ENCODE measurements at regions not wholly inside any gene's neighbourhood (a gene's known extent, or its start where the extent isn't known, plus 50 kb on each side); places are given as distances from the start of the nearest gene placed in this dataset.
"Not testable (repeated sequence)": the region's sequence is repeated elsewhere in the genome, so short reads cannot be mapped to it uniquely, and the experiment has no call there.

DNA sequence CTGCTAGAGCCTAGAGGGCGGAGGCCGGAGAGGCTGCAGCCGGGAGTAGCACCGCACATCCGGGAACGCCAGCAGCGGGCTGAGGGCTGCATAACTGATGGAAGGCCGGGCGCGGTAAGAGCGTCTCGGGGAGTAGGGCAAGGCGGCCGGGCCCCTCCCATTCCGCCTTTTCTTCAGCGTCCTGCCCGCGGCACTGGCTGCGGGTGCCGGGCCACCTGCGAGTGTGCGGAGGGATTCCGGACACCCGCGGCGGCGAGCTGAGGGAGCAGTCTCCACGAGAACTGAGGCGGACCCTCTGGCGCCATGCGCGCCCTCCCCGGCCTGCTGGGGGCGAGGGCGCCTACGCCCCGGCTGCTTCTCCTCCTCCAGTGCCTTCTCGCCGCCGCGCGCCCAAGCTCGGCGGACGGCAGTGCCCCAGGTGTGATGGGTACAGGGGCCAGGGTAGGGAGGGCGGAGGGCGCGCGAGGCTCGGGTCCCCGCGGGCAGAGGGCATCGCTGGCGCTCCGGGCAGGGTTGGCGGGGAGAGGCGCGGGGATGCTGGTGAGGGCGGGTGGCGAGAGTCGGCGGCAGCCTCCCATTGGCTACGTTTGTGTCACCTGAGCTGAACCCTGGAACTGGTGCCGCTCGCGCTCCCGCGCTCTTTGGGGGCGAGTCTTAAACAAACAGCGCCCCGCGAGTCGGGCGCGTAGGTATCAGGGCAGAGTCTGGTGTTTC lies 334.4 kb downstream of the SRGAP2C start:
- peak; percentile 77 for DNase-seq

DNA sequence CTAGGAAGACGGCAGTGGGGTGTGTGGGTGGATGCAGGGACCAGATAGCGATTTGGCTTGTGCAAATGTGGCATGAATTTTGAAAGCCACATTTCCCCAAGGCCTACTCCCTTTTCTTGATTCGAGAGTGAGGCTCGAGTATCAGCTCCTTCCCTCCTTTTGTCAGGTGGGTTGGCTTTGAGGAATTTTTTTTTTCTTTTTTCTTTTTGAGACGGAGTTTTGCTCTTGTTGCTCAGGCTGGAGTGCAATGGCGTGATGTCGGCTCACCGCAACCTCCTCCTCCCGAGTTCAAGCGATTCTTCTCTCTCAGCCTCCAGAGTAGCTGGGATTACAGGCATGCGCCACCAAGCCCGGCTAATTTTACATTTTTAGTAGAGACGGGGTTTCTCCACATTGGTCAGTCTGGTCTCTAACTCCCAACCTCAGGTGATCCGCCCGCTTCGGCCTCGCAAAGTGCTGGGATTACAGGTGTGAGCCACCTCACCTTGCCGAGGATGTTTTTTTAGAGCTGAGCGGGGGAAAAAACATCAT lies 335.0 kb downstream of the SRGAP2C start:
- not testable (repeated sequence) for DNase-seq

GRCh38 chr1:121522061-121522759 lies 337.4 kb downstream of the SRGAP2C start:
- peak; percentile 4 for DNase-seq

DNA sequence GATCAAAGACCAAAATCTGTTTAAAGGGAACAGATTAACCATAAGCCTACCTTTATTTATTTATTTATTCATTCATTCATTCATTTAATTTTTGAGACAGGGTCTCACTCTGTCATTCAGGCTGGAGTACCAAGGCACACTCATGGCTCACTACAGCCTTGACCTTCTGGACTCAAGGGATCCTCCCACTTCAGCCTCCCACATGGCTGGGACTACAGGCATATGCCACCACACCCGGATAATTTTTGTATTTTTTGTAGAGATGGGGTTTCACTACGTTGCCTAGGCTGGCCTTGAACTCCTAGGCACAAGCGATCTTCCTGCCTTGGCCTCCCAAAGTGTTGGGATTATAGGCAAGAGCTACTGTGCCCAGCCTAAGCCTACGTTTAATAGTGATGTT lies 338.3 kb downstream of the SRGAP2C start:
- not testable (repeated sequence) for DNase-seq

- DNase-seq = no peak
Observed at GRCh38 chr1:121525355-121525754, 340.6 kb downstream of the SRGAP2C start.

DNA sequence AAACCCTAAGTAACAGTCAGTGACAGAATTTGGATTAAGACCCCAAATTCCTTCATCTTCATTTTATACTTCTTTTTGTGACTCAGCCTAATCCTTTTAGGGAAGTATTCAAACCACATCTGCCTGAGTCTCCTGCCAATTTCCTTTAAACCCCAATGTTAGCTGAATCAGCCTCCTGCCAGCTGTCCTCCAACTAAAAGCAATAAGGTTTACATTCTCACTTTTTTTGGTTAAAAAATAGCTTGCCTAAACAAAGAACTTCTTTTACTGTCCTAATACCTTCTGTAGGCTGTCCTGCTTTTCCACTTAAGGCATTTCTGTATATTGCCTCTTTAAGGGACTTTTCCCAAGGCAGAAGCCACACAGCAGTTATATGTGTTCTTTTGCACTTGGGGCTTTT lies 344.2 kb downstream of the SRGAP2C start:
- not testable (repeated sequence) for DNase-seq

GRCh38 chr1:121530026-121530425 lies 345.3 kb downstream of the SRGAP2C start:
- not testable (repeated sequence) for DNase-seq

DNA sequence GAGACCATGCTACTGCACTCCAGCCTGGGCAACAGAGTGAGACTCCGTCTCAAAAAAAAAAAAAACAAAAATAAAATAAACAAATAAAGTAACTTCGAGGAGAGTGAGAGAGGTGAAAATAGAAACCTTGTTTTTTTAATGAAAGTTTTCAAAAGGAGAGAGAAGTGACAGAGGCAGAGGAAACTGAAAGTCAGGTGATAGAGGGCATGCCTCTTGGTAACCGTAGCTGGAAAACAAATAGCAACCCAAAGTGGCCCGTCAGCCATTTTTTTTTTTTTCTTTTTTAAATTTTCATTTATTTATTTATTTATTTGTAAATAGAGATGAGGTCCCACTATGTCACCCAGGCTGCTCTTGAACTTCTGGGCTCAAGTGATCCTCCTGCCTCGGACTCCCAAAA lies 347.0 kb downstream of the SRGAP2C start:
- not testable (repeated sequence) for DNase-seq

DNA sequence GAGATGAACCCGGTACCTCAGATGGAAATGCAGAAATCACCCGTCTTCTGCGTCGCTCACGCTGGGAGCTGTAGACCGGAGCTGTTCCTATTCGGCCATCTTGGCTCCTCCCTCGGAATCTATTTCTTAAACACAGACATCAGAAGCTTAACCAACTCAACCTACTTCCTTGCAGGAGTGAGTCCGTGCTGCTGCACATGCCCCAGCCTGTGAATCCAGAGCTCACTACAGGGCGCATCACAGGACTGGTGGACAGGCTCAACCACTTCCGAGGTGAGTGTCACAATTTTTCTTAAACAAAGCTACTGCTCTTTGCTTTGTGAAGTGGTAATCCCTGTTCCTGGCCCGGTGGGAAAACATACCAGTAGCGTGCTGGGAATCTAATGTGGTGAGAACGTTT lies 353.4 kb downstream of the SRGAP2C start:
- DNase-seq = not testable (repeated sequence)

DNA sequence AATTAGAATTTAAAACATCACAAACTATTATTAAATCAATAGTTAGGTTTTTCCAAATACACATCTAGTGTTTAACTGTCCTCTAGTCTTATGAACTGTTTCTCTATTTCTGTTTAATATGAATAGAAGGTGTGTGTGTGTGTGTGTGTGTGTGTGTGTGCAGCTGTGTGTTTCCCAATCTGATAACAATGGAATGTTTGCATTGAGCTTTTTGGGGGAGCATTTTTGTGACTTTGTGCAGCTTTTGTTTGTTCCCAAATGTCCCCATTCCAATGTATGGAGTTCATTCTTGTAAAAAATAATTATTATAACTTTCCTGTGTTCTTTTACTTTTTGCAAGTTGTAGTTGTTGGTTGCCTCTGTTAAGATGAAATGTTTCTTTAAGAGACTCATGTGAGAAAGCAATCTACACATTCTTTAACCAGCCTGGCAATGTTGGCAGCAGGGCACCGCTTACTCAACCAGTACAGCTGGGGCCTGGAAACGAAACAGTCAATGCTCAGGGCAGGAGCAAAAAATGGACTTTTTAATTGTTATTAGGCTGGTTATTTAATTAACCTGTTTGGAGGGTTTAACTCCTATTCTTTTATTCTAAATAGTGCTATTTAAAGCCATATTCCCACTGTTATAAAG lies 354.3 kb downstream of the SRGAP2C start:
- no peak for DNase-seq

DNA sequence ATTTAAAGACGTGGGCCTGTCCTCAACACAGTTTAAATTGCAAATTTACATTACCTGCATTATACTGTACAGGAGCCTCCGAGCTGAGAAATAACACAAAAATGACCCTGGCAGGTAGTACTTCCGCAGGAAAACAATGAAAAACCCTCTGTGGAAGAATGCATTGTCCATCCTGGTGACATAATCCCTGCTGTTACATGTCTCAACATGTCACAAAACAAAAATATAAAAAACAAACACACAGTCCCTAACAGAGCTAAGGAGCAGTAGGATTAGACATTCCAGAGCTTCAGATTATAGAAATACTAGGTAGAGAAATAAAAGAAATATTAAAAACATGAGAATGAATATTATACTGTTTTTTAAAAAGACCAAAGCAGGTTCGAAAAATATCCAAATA lies 359.2 kb downstream of the SRGAP2C start:
- DNase-seq = not testable (repeated sequence)

DNA sequence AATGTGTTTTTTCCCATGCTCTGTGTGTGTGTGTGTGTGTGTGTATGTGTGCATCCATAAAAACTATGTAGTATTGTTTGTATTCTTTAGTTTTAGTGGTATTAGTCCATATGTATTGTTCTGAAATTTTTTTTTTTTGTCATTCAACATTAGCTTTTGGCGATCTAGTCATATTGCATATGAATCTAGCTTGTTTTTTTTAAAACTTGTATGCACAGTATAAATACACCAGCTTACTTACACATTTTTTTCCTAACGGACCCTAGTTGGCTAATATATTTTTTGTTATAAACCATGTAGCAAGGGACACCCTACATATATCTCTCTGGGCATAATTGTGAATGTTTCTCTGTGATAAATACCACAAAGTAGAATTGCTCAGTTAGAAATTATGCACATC lies 359.7 kb downstream of the SRGAP2C start:
- no peak for DNase-seq

GRCh38 chr1:121545899-121546298 lies 361.1 kb downstream of the SRGAP2C start:
- DNase-seq = not testable (repeated sequence)

GRCh38 chr1:121546830-121547591 lies 362.2 kb downstream of the SRGAP2C start:
- DNase-seq = no peak

DNA sequence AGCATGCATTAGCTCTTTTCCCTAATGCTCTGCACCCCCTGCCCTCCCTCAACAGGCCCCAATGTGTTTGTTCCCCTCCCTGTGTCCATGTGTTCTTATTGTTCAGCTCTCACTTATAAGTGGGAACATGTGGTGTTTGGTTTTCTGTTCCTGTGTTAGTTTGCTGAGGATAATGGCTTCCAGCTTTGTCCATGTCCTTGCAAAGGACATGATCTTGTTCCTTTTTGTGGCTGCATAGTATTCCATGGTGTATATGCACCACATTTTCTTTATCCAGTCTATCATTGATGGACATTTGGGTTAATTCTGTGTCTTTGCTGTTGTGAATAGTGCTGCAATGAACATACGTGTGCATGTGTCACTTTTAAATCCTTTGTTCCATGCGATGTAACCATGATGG lies 363.0 kb downstream of the SRGAP2C start:
- DNase-seq = not testable (repeated sequence)

DNA sequence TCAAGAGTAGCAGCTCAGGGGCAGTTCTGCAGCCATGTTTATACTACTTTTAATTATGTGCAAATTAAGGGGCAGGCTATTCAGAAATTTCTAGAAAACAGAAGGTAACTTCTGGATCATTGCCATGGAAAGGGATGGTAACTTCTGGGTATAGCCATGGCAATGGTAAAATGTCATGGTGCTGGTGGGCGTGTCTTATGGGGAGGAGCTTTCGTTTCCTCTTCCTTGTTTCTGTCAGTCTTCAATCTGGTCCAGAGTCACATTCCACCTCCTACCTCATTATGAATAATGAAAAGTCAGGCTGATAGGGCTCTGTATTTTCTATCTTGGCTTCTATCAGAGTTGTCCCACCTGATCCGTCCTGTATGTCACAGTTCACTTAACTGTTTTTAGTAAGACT lies 366.0 kb downstream of the SRGAP2C start:
- DNase-seq = not testable (repeated sequence)

- DNase-seq = not testable (repeated sequence)
Observed at GRCh38 chr1:121551491-121551890, 366.7 kb downstream of the SRGAP2C start.

DNA sequence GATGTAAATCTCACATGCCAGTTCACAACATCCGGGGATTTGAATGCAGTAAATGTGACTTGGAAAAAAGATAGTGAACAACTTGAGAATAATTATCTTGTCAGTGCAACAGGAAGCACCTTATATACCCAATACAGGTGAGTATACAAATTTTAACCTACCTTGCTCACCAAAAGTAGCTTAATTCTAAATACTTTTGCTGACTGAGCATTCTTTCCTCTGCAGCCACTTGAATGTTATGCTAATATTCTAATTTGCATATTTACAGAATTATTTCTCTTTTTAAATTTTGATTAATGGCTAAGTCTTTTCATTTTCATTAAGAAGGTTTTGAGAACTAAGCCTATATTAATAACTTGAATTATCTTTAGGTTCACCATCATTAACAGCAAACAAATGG lies 371.8 kb downstream of the SRGAP2C start:
- not testable (repeated sequence) for DNase-seq

- DNase-seq = not testable (repeated sequence)
Observed at GRCh38 chr1:121558034-121558433, 373.3 kb downstream of the SRGAP2C start.

DNA sequence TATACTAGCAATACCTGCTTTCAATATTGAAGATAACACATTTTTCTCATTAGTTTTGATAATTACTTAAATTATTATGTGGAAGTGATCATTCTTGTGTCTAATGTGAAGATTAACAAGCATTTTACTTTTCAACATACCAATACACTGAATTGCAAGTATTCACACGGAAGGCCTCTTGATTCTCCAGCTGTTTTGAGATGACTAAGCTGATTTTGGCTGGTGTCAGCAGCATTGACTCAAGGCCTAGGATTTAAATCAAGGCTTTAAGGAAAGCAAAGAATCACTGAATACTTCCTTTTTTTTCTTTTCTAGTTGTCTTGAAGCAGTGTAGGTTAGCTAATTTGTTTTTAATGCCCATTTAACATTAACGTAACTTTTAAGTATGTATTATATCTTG lies 373.7 kb downstream of the SRGAP2C start:
- DNase-seq = no peak

GRCh38 chr1:121566346-121566745 lies 381.6 kb downstream of the SRGAP2C start:
- DNase-seq = no peak

GRCh38 chr1:121569428-121569827 lies 384.7 kb downstream of the SRGAP2C start:
- no peak for DNase-seq

Data from NCI-H2171 treated with DMSO at 0.1 percent for 48 hours (cell line).